ACC112 (cell line): ENCODE measurements at regions not wholly inside any gene's neighbourhood (a gene's known extent, or its start where the extent isn't known, plus 50 kb on each side); places are given as distances from the start of the nearest gene placed in this dataset.
"Not testable (repeated sequence)": the region's sequence is repeated elsewhere in the genome, so short reads cannot be mapped to it uniquely, and the experiment has no call there.

Source experiments
- H2AFZ ChIP-seq: fragments of 200-600 bp; sonication (generic); one replicate; pipeline ENCODE4 v1.6.0; 2017; ENCODE audit warnings: antibody characterized with exemption, low read length; ENCODE audit not compliant: unreplicated experiment
- H3K27ac ChIP-seq: fragments of 200-600 bp; sonication (generic); 2 replicates; pipeline ENCODE4 v1.5.1; 2014; ENCODE audit warnings: low read depth, mild to moderate bottlenecking, antibody characterized with exemption, low read length, moderate library complexity
- H3K27me3 ChIP-seq: fragments of 200-600 bp; sonication (generic); 2 replicates; pipeline ENCODE4 v1.6.1; 2014; ENCODE audit warnings: mild to moderate bottlenecking, antibody characterized with exemption, low read length, moderate library complexity, mixed read lengths; ENCODE audit not compliant: insufficient read depth
- H3K36me3 ChIP-seq: fragments of 200-600 bp; sonication (generic); 2 replicates; pipeline ENCODE4 v1.6.1; 2016; ENCODE audit warnings: mild to moderate bottlenecking, antibody characterized with exemption, low read length, moderate library complexity, mixed read lengths; ENCODE audit not compliant: insufficient read depth
- H3K4me1 ChIP-seq: fragments of 200-600 bp; sonication (generic); one replicate; pipeline ENCODE4 v1.6.1; 2016; ENCODE audit warnings: low read length, mixed read lengths; ENCODE audit not compliant: insufficient read depth, unreplicated experiment, control insufficient read depth
- H3K4me3 ChIP-seq: fragments of 200-600 bp; sonication (generic); 2 replicates; pipeline ENCODE4 v1.5.1; 2014; ENCODE audit warnings: mild to moderate bottlenecking, low read depth, low read length
- H3K79me2 ChIP-seq: fragments of 200-600 bp; sonication (generic); one replicate; pipeline ENCODE4 v1.6.0; 2016; ENCODE audit warnings: low read length; ENCODE audit not compliant: control insufficient read depth, unreplicated experiment, insufficient read depth

- Histone ChIP-seq H3K27ac (no peak overlapping the region), H3K4me1 (no peaks in the 10 kb centered on the region), H3K79me2 (no peaks in the 10 kb centered on the region), H3K27me3 (no peaks in the 10 kb centered on the region), H3K36me3 (no peaks in the 10 kb centered on the region), H2AFZ (no peak overlapping the region), H3K4me3 (no peak overlapping the region)
Observed at GRCh38 chr15:92753591-92753990, 98.0 kb upstream of the FAM174B start.

- Histone ChIP-seq H3K27ac (no peak overlapping the region), H3K4me1 (no peaks in the 10 kb centered on the region), H3K79me2 (no peaks in the 10 kb centered on the region), H3K27me3 (no peaks in the 10 kb centered on the region), H3K4me3 (no peak overlapping the region), H3K36me3 (no peaks in the 10 kb centered on the region), H2AFZ (no peak overlapping the region)
Observed at GRCh38 chr15:92763459-92763858, 107.9 kb upstream of the FAM174B start.

- not testable (repeated sequence) for H3K4me3 ChIP-seq, H3K27ac ChIP-seq, H3K79me2 ChIP-seq, H3K36me3 ChIP-seq, H3K27me3 ChIP-seq, H2AFZ ChIP-seq, H3K4me1 ChIP-seq
Observed at GRCh38 chr15:92768131-92768530, 112.6 kb upstream of the FAM174B start.

- no peaks in the 10 kb centered on the region for H3K4me1 ChIP-seq
- no peaks in the 10 kb centered on the region for H3K27me3 ChIP-seq
- no peak overlapping the region for H3K27ac ChIP-seq
- no peaks in the 10 kb centered on the region for H3K79me2 ChIP-seq
- no peak overlapping the region for H2AFZ ChIP-seq
- no peak overlapping the region for H3K4me3 ChIP-seq
- no peaks in the 10 kb centered on the region for H3K36me3 ChIP-seq
Observed at GRCh38 chr15:92770641-92771040, 115.1 kb upstream of the FAM174B start.

- no peaks in the 10 kb centered on the region for H3K79me2 ChIP-seq
- no peaks in the 10 kb centered on the region for H3K27me3 ChIP-seq
- no peak overlapping the region for H2AFZ ChIP-seq
- H3K36me3 ChIP-seq, result no peaks in the 10 kb centered on the region
- H3K4me3 ChIP-seq, result no peak overlapping the region
- H3K4me1 ChIP-seq, result no peaks in the 10 kb centered on the region
- H3K27ac ChIP-seq, result no peak overlapping the region
Observed at GRCh38 chr15:92772061-92772460, 116.5 kb upstream of the FAM174B start.

GRCh38 chr15:92772626-92773244 is 117.2 kb upstream of the FAM174B start:
- Histone ChIP-seq H3K4me3 (no peak overlapping the region), H3K79me2 (no peaks in the 10 kb centered on the region), H2AFZ (no peak overlapping the region), H3K4me1 (no peaks in the 10 kb centered on the region), H3K36me3 (no peaks in the 10 kb centered on the region), H3K27ac (no peak overlapping the region), H3K27me3 (no peaks in the 10 kb centered on the region)

GRCh38 chr15:92773340-92773739 is 117.8 kb upstream of the FAM174B start:
- H3K4me3 ChIP-seq, result no peak overlapping the region
- no peaks in the 10 kb centered on the region for H3K36me3 ChIP-seq
- H3K27me3 ChIP-seq, result no peaks in the 10 kb centered on the region
- no peak overlapping the region for H2AFZ ChIP-seq
- H3K79me2 ChIP-seq, result no peaks in the 10 kb centered on the region
- H3K27ac ChIP-seq, result no peak overlapping the region
- no peaks in the 10 kb centered on the region for H3K4me1 ChIP-seq

- no peaks in the 10 kb centered on the region for H3K79me2 ChIP-seq
- H3K36me3 ChIP-seq, result 0 out of 2 replicates have a peak, but pooled peaks cover 3% of the 10 kb centered on the region
- H2AFZ ChIP-seq, result no peak overlapping the region
- no peak overlapping the region for H3K27ac ChIP-seq
- H3K27me3 ChIP-seq, result no peaks in the 10 kb centered on the region
- no peak overlapping the region for H3K4me3 ChIP-seq
- no peaks in the 10 kb centered on the region for H3K4me1 ChIP-seq
Observed at GRCh38 chr15:92779874-92780273, 120.2 kb upstream of the CHD2 start.

- Histone ChIP-seq H3K4me3 (no peak overlapping the region), H3K27me3 (no peaks in the 10 kb centered on the region), H3K27ac (no peak overlapping the region), H3K79me2 (no peaks in the 10 kb centered on the region), H3K4me1 (no peaks in the 10 kb centered on the region), H3K36me3 (0 out of 2 replicates have a peak, but pooled peaks cover 3% of the 10 kb centered on the region), H2AFZ (no peak overlapping the region)
Observed at GRCh38 chr15:92780843-92781242, 119.3 kb upstream of the CHD2 start.

GRCh38 chr15:92781925-92782453 is 118.1 kb upstream of the CHD2 start:
- 0 out of 2 replicates have a peak, but pooled peaks cover 3% of the 10 kb centered on the region for H3K36me3 ChIP-seq
- H2AFZ ChIP-seq, result no peak overlapping the region
- H3K79me2 ChIP-seq, result no peaks in the 10 kb centered on the region
- H3K4me1 ChIP-seq, result no peaks in the 10 kb centered on the region
- no peak overlapping the region for H3K4me3 ChIP-seq
- no peaks in the 10 kb centered on the region for H3K27me3 ChIP-seq
- H3K27ac ChIP-seq, result no peak overlapping the region

- H3K4me1 ChIP-seq, result no peaks in the 10 kb centered on the region
- H2AFZ ChIP-seq, result no peak overlapping the region
- H3K27me3 ChIP-seq, result no peaks in the 10 kb centered on the region
- H3K27ac ChIP-seq, result no peak overlapping the region
- H3K36me3 ChIP-seq, result no peaks in the 10 kb centered on the region
- no peaks in the 10 kb centered on the region for H3K79me2 ChIP-seq
- H3K4me3 ChIP-seq, result no peak overlapping the region
Observed at GRCh38 chr15:92787116-92787515, 113.0 kb upstream of the CHD2 start.
